HFFc6 (cell line): ENCODE measurements at regions not wholly inside any gene's neighbourhood (a gene's known extent, or its start where the extent isn't known, plus 50 kb on each side); places are given as distances from the start of the nearest gene placed in this dataset.

ENCODE experiments used
- DNase-seq: peaks from one replicate; pipeline ENCODE4 v3.0.0-alpha.2; 2018
- H3K27ac Mint-ChIP-seq: 2 replicates; pipeline ENCODE4 v1.8.0; 2020; ENCODE audit warnings: mild to moderate bottlenecking, mixed read lengths
- H3K27me3 Mint-ChIP-seq: 2 replicates; pipeline ENCODE4 v1.8.0; 2021; ENCODE audit warnings: mild to moderate bottlenecking, moderate library complexity, mixed read lengths; ENCODE audit not compliant: insufficient read depth
- H3K36me3 Mint-ChIP-seq: 2 replicates; pipeline ENCODE4 v1.8.0; 2021; ENCODE audit warnings: low read depth, mixed read lengths
- H3K4me1 Mint-ChIP-seq: 2 replicates; pipeline ENCODE4 v1.8.0; 2020; ENCODE audit warnings: low read depth, mixed read lengths
- H3K4me3 Mint-ChIP-seq: 2 replicates; pipeline ENCODE4 v1.8.0; 2020; ENCODE audit warnings: mild to moderate bottlenecking, moderate library complexity, mixed read lengths
- H3K9me3 Mint-ChIP-seq: 2 replicates; pipeline ENCODE4 v1.8.0; 2020; ENCODE audit warnings: mild to moderate bottlenecking, mixed read lengths
- TF ChIP-seq, protein P1 (sequence below): fragments of 200-600 bp; sonication (generic); IDR thresholded peaks from 2 replicates; pipeline ENCODE4 v1.5.0; 2021; ENCODE audit warnings: antibody characterized with exemption, mild to moderate bottlenecking

GRCh38 chr1:36696261-36696940, 213.7 kb upstream of the CSF3R start:
- DNase-seq: no peak
- TF ChIP-seq, protein P1, sequence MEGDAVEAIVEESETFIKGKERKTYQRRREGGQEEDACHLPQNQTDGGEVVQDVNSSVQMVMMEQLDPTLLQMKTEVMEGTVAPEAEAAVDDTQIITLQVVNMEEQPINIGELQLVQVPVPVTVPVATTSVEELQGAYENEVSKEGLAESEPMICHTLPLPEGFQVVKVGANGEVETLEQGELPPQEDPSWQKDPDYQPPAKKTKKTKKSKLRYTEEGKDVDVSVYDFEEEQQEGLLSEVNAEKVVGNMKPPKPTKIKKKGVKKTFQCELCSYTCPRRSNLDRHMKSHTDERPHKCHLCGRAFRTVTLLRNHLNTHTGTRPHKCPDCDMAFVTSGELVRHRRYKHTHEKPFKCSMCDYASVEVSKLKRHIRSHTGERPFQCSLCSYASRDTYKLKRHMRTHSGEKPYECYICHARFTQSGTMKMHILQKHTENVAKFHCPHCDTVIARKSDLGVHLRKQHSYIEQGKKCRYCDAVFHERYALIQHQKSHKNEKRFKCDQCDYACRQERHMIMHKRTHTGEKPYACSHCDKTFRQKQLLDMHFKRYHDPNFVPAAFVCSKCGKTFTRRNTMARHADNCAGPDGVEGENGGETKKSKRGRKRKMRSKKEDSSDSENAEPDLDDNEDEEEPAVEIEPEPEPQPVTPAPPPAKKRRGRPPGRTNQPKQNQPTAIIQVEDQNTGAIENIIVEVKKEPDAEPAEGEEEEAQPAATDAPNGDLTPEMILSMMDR: no peak
- no peaks in the 10 kb centered on the region for H3K36me3 Mint-ChIP-seq
- H3K4me3 Mint-ChIP-seq: no peak overlapping the region
- H3K4me1 Mint-ChIP-seq: no peaks in the 10 kb centered on the region
- H3K27me3 Mint-ChIP-seq: peaks cover 9% of the 10 kb centered on the region
- H3K9me3 Mint-ChIP-seq: no peaks in the 10 kb centered on the region
- H3K27ac Mint-ChIP-seq: no peak overlapping the region

- Mint-ChIP-seq H3K9me3 (no peaks in the 10 kb centered on the region), H3K4me3 (no peak overlapping the region), H3K27me3 (peaks cover 9% of the 10 kb centered on the region), H3K36me3 (no peaks in the 10 kb centered on the region), H3K27ac (no peak overlapping the region), H3K4me1 (no peaks in the 10 kb centered on the region)
- TF ChIP-seq, protein P1: no peak
- DNase-seq: no peak
Measured at GRCh38 chr1:36693603-36694002, 210.9 kb upstream of the CSF3R start.

DNA sequence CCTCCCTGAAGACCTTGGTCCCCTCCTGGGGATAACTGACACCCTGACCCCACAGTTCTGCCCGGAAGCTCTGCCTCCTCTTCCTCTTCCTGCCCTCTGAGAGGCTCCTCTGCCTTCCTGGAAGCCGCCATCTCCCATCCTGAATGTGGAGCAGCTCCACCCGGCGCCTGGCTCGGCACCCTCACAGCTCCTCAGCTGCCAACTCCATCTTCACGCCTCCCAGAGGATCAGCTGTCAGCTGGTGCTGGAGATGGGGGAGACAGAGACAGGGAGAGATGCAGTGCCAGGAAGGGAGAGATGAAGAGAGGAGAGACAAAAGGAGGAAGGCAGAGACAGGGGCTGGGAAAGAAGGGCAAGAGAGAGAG, 210.4 kb upstream of the CSF3R start:
- H3K36me3 Mint-ChIP-seq: no peaks in the 10 kb centered on the region
- H3K4me3 Mint-ChIP-seq: no peak overlapping the region
- no peak for DNase-seq
- peaks cover 9% of the 10 kb centered on the region for H3K27me3 Mint-ChIP-seq
- no peak overlapping the region for H3K27ac Mint-ChIP-seq
- no peaks in the 10 kb centered on the region for H3K9me3 Mint-ChIP-seq
- H3K4me1 Mint-ChIP-seq: no peaks in the 10 kb centered on the region
- TF ChIP-seq, protein P1: no peak

DNA sequence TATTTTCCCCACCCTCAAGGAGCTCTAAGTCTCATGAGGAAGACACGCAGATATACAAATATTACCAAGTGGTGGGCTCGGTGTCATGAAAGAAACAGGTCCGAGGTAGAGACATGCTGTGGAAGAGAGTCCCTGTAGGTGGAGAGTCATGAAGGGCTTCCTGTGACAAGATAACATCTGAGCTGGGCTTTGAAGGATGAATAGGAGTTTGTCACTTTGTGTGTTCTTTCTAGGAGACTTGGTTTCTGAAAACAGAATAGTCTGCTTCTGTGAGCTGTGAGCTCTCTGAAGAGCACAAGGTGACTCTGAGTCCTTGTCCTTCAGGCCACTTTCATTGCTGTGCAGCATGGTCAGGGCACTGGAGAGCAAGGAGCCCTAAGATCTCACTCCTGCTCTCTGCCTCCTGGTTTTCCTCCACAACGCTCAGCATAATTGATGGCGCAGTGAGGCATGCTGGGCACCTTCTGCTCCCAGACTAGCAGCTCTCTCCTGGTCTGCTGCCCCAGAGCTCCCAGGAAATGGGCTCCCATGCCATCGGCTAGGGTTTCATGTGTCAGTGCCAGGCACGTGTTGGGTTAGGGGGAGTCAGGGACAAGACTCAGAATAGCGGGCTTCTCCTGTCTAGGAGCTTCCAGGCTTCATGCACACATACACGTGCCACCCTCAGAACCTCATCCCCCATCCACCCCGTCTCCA, 209.9 kb upstream of the CSF3R start:
- H3K4me1 Mint-ChIP-seq: no peaks in the 10 kb centered on the region
- DNase-seq: no peak
- no peak overlapping the region for H3K4me3 Mint-ChIP-seq
- H3K27me3 Mint-ChIP-seq: peaks cover 9% of the 10 kb centered on the region
- TF ChIP-seq, protein P1: no peak
- H3K27ac Mint-ChIP-seq: no peak overlapping the region
- H3K9me3 Mint-ChIP-seq: no peaks in the 10 kb centered on the region
- no peaks in the 10 kb centered on the region for H3K36me3 Mint-ChIP-seq

GRCh38 chr1:36691374-36691773, 208.7 kb upstream of the CSF3R start:
- Mint-ChIP-seq H3K36me3 (no peaks in the 10 kb centered on the region), H3K27ac (no peak overlapping the region), H3K4me3 (no peak overlapping the region), H3K27me3 (peaks cover 9% of the 10 kb centered on the region), H3K4me1 (no peaks in the 10 kb centered on the region), H3K9me3 (peaks cover 7% of the 10 kb centered on the region; the same call in 1 of the 2 replicates)
- DNase-seq: no peak
- TF ChIP-seq, protein P1: no peak
